HEK293 (cell line): ENCODE measurements at regions not wholly inside any gene's neighbourhood (a gene's known extent, or its start where the extent isn't known, plus 50 kb on each side); places are given as distances from the start of the nearest gene placed in this dataset.

Source experiments
- ATF2 ChIP-seq: fragments of 450-650 bp; formaldehyde crosslinking; IDR thresholded peaks from 2 replicates; pipeline ENCODE4 v1.5.1; 2016; ENCODE audit warnings: missing biosample characterization, missing genetic modification characterization, low read depth
- CTCF ChIP-seq: fragments of 450-650 bp; formaldehyde crosslinking; IDR thresholded peaks from 2 replicates; pipeline ENCODE4 v1.5.1; 2016; ENCODE audit warnings: missing biosample characterization, missing genetic modification characterization
- IKZF3 ChIP-seq: fragments of 450-650 bp; IDR thresholded peaks from 2 replicates; pipeline ENCODE4 v1.5.0; 2018; ENCODE audit warnings: missing biosample characterization, mild to moderate bottlenecking, missing genetic modification characterization, moderate library complexity
- REST ChIP-seq: fragments of 450-650 bp; formaldehyde crosslinking; IDR thresholded peaks from 2 replicates; pipeline ENCODE4 v1.5.1; 2016; ENCODE audit warnings: missing biosample characterization, missing genetic modification characterization
- SCRT1 ChIP-seq: fragments of 450-650 bp; formaldehyde crosslinking; IDR thresholded peaks from 2 replicates; pipeline ENCODE4 v1.5.1; 2016; ENCODE audit warnings: missing biosample characterization, missing genetic modification characterization, borderline replicate concordance
- SETDB1 ChIP-seq: IDR thresholded peaks from one replicate; pipeline ENCODE4 v1.6.1; 2017; ENCODE audit warnings: mild to moderate bottlenecking, low read length, moderate library complexity, mixed read lengths; ENCODE audit not compliant: insufficient read length
- SP2 ChIP-seq: fragments of 450-650 bp; formaldehyde crosslinking; IDR thresholded peaks from 2 replicates; pipeline ENCODE4 v1.5.1; 2016; ENCODE audit warnings: missing biosample characterization, missing genetic modification characterization
- ZNF24 ChIP-seq: fragments of 450-650 bp; formaldehyde crosslinking; IDR thresholded peaks from 2 replicates; pipeline ENCODE4 v1.5.1; 2016; ENCODE audit warnings: missing biosample characterization, missing genetic modification characterization
- ZNF404 ChIP-seq: fragments of 450-650 bp; formaldehyde crosslinking; IDR thresholded peaks from 2 replicates; pipeline ENCODE4 v1.5.1; 2017; ENCODE audit warnings: missing biosample characterization, missing genetic modification characterization
- ZNF423 ChIP-seq: fragments of 450-650 bp; formaldehyde crosslinking; IDR thresholded peaks from 2 replicates; pipeline ENCODE4 v1.5.1; 2016; ENCODE audit warnings: missing biosample characterization, missing genetic modification characterization
- ZNF707 ChIP-seq: fragments of 450-650 bp; formaldehyde crosslinking; IDR thresholded peaks from 2 replicates; pipeline ENCODE4 v1.5.1; 2016; ENCODE audit warnings: missing biosample characterization, missing genetic modification characterization
- ZNF785 ChIP-seq: fragments of 450-650 bp; formaldehyde crosslinking; IDR thresholded peaks from 2 replicates; pipeline ENCODE4 v1.5.1; 2016; ENCODE audit warnings: missing biosample characterization, missing genetic modification characterization

- no peak for TF ChIP-seq IKZF3 (tag by site-specific recombination)
- no peak for TF ChIP-seq ZNF423
- TF ChIP-seq ATF2 (tag by site-specific recombination) = no peak
- no peak for TF ChIP-seq SETDB1
- TF ChIP-seq SP2 (tag by site-specific recombination) = no peak
- no peak for TF ChIP-seq ZNF785 (tag by site-specific recombination)
- no peak for TF ChIP-seq CTCF (tag by site-specific recombination)
- no peak for TF ChIP-seq ZNF24
- TF ChIP-seq SCRT1 (tag by site-specific recombination) = no peak
- TF ChIP-seq ZNF707 (tag by site-specific recombination) = no peak
- no peak for TF ChIP-seq REST (tag by site-specific recombination)
- TF ChIP-seq ZNF404 (tag by site-specific recombination) = no peak
Observed at GRCh38 chr7:145599376-145599775, 517.2 kb upstream of the CNTNAP2 start.
